ENCODE measurements at regions not wholly inside any gene's neighbourhood (a gene's known extent, or its start where the extent isn't known, plus 50 kb on each side); places are given as distances from the start of the nearest gene placed in this dataset.

GRCh38 chr9:11141357-11141756 lies 528.6 kb upstream of the PTPRD start:
- TF ChIP-seq CTCF (IDR thresholded peaks at IDR 0.05) (no peak), EZH2 (IDR thresholded peaks at IDR 0.05; ENCODE audit: borderline replicate concordance, insufficient read depth, low read depth, low read length, poor library complexity, severe bottlenecking) (no peak)

Data from B cell (primary cell).